ENCODE measurements at regions not wholly inside any gene's neighbourhood (a gene's known extent, or its start where the extent isn't known, plus 50 kb on each side); places are given as distances from the start of the nearest gene placed in this dataset.

- TF ChIP-seq CTCF (IDR thresholded peaks at IDR 0.05; ENCODE audit: low read depth, low read length, missing input control): no peak
- TF ChIP-seq HNF4A (conservative IDR thresholded peaks at IDR 0.05): no peak
- no peak for TF ChIP-seq FOXA1 (IDR thresholded peaks at IDR 0.05)
- no peak for TF ChIP-seq TAF1 (conservative IDR thresholded peaks at IDR 0.05)
- TF ChIP-seq FOXA2 (IDR thresholded peaks at IDR 0.05): no peak
Observed at GRCh38 chr5:166058660-166059059, 2232.8 kb upstream of the WWC1 start (continued).

GRCh38 chr5:166062094-166062493, 2229.4 kb upstream of the WWC1 start:
- Histone ChIP-seq H3K27me3 (ENCODE audit: control insufficient read depth in 4 of 4, insufficient read depth in 4 of 4, low read length in 3 of 4) (no peaks in the 10 kb centered on the region), H3K9me3 (ENCODE audit: control insufficient read depth in 4 of 4, low read length in 3 of 4) (no peaks in the 10 kb centered on the region), H3K4me1 (ENCODE audit: control insufficient read depth in 4 of 4, insufficient read depth in 4 of 4, low read length in 3 of 4) (no peaks in the 10 kb centered on the region), H3K36me3 (ENCODE audit: control insufficient read depth in 4 of 4, insufficient read depth in 3 of 4, low read depth in 1 of 4, low read length in 3 of 4) (no peaks in the 10 kb centered on the region), H3K9ac (ENCODE audit: low read depth in 1 of 2, low read length in 2 of 2) (no peak overlapping the region), H3K27ac (ENCODE audit: low read depth in 1 of 2, low read length in 2 of 2) (no peak overlapping the region), H3K4me3 (ENCODE audit: low read depth in 1 of 3, low read length in 3 of 3) (no peak overlapping the region)
- WGBS: 73% methylated on average over 1 of the region's 1 CpG
- no peak for DNase-seq (ENCODE audit: low spot score)
- no peak for TF ChIP-seq GABPA (IDR thresholded peaks at IDR 0.05 in 1 of 2, conservative IDR thresholded peaks at IDR 0.05 in 1 of 2)
- TF ChIP-seq YY1 (IDR thresholded peaks at IDR 0.05): no peak
- TF ChIP-seq FOXA2 (IDR thresholded peaks at IDR 0.05): no peak
- TF ChIP-seq MAX (IDR thresholded peaks at IDR 0.05): no peak
- TF ChIP-seq HNF4G (IDR thresholded peaks at IDR 0.05): no peak
- no peak for TF ChIP-seq ATF3 (IDR thresholded peaks at IDR 0.05)
- no peak for TF ChIP-seq RXRA (IDR thresholded peaks at IDR 0.05)
- no peak for TF ChIP-seq EGR1 (IDR thresholded peaks at IDR 0.05; ENCODE audit: low read depth in 2 of 2)
- TF ChIP-seq RAD21 (IDR thresholded peaks at IDR 0.05): no peak
- TF ChIP-seq CTCF (IDR thresholded peaks at IDR 0.05; ENCODE audit: low read depth, low read length, missing input control): no peak
- no peak for TF ChIP-seq ZBTB33 (IDR thresholded peaks at IDR 0.05)
- TF ChIP-seq REST (IDR thresholded peaks at IDR 0.05): no peak
- TF ChIP-seq NR2F2 (IDR thresholded peaks at IDR 0.05): no peak
- no peak for TF ChIP-seq HNF4A (conservative IDR thresholded peaks at IDR 0.05)
- no peak for TF ChIP-seq JUND (IDR thresholded peaks at IDR 0.05)
- no peak for TF ChIP-seq TAF1 (conservative IDR thresholded peaks at IDR 0.05)
- no peak for TF ChIP-seq FOXA1 (IDR thresholded peaks at IDR 0.05)
- TF ChIP-seq SP1 (IDR thresholded peaks at IDR 0.05): no peak

All from liver (tissue), 8 donors.